ENCODE measurements at regions not wholly inside any gene's neighbourhood (a gene's known extent, or its start where the extent isn't known, plus 50 kb on each side); places are given as distances from the start of the nearest gene placed in this dataset.

DNA sequence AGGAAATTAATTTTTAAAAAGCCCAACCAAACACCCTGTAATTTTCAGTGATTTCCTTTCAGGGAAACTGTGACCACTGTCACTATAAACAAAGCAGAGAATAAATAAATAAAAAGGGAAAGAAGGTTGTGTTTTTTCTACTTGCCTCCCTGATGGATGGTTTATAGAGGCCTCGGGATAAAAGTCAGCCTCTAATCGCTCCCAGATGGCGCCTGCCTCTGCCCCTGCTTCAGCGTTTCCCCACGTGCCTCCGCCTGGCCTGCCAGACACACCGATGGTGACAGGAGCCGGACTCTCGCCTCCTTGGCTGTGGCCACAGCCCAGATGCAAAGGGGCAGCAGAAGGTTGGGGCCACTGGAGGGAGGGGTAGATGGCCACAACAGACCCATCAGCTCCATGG lies 327.7 kb downstream of the CDC5L start:
- peak; percentile 38 for DNase-seq (ENCODE audit: low spot score)

DNA sequence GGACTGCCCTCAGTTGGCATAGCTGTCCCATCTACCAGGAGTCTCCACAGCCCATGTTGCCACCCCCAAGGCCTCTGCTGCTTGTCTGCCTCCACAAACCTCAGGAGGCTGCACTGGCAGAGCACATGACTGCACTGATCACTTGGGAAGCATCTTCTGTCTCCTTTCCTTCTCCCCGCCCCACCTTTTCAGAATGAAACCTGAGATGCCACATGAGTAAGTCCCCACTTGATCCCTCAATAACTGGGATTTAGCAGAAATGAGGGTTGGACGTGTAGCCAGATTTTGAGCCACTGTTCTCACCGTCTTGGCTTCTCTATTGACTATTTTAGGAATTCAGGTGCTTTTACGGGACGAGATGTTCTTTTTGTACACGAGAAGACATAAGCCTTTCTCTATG lies 328.4 kb downstream of the CDC5L start:
- DNase-seq (ENCODE audit: low spot score) = no peak

DNA sequence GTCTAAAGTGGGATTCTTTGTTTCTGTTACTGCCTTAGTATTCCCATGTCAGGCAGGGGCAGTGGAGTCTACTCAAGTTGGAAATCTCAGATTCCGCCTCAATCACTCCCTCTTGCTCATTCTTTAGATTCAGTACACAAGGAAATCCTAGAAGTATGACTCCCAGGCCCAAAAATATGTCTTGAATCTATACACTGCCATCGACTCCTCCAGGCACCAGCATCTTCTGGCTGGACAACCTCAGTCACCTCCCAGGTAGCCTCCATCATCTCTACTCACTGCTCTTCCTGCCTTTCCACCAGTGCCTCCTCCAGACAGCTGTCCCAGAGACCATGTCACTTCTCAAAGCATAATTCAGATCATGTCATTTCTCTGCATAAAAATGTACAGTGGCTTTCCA lies 329.9 kb downstream of the CDC5L start:
- no peak for DNase-seq (ENCODE audit: low spot score)

DNA sequence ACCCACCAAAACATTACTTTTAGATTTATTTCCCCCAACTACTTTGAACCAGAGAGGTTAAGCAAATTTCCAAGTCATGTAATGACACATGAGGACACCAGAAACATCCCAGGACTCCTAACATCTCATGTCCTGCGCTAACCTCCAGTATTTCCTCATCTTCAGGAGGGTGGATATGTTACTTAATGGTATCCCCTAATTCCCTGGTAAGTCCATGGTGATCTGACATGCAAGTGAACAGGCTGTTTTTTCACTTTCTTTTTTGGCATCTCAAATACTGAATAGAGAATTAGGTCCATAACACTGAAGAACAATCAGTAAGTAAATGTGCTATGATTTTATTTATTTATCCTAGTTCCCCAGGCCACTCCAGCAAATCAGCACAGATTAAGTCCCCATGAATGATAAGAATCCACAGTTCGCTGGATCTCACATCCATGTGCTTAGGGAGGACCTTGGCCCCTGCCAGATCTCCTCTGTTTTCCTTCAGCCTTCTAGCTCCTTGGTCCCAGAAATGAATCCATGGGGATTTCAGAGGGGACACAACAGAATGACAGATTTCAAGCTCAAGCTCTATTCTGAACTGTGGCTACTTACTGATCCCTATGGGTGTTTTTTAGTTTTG lies 334.6 kb downstream of the CDC5L start:
- no peak for DNase-seq (ENCODE audit: low spot score)

DNA sequence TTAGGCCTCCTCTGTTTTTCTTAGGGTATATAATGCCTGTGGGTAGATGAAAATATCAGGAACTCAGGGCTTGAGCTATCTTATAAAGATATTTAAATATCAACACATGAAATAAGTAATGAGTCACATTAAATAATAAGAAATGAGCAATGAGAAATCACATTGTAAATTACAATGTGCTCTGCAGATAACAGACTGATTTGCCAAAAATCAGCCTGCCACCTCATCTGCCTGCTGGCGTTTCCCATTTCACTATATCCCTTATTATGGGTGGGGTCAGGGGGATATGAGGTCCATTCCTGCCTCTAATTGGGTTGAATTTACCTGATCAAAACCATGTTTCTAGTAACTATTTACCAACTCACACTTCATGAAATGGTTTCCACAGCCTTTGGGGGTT lies 335.2 kb downstream of the CDC5L start:
- DNase-seq (ENCODE audit: low spot score) = no peak

DNA sequence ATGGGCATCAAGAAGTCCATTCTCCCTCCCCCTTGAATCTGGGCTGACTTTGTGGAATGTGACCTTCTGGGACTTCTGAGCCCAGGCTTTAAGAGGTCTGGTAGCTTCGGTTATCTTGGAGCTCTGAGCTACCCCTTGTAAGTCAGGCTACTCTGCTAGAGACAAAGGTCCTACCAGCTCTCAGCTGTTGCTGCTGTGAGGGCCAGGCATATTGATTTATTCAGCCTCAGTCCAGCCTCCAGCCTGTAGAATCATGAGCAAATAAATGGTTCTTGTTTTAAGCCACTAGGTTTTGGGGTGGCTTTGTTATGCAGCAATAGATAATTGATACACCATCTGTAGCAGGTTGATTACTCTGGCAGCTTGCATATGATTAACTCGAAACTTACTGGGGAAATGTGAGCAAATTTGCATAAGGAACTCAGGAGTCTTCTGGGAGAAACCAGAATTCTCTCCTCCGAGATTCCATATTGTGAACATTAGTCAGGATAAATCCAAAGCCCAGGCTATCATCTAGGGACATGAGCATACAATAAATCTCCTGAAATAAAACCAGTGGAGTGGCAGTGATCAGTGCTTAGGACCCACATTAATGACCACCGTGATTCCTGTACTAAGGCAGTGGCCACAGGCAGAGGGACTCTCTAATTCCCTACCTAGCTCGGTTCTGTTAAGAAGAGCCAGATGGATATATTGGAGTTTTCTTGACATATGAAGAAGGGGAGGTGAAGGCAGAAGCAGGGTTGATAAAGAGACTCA lies 336.1 kb downstream of the CDC5L start:
- no peak for DNase-seq (ENCODE audit: low spot score)

DNA sequence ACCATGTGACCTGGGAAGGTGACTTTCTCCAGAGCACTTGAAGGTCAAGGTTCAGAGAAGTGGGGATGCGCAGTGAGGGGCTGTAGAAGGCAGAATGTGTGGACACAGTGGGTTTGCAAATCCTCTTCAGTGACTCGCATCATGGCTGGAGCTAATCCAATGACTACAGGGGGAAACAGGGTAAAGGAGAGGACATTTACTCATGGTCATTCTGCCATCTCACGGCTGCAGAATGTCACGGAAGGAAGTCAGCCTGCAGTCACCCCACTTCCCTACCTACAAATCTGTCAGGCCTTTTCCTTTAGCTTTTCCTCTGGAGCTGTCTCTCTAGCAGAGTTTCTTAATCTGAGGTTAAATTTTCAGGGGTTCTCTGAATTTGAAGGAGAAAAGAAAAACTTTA lies 337.6 kb downstream of the CDC5L start:
- DNase-seq (ENCODE audit: low spot score) = peak; percentile 44

DNA sequence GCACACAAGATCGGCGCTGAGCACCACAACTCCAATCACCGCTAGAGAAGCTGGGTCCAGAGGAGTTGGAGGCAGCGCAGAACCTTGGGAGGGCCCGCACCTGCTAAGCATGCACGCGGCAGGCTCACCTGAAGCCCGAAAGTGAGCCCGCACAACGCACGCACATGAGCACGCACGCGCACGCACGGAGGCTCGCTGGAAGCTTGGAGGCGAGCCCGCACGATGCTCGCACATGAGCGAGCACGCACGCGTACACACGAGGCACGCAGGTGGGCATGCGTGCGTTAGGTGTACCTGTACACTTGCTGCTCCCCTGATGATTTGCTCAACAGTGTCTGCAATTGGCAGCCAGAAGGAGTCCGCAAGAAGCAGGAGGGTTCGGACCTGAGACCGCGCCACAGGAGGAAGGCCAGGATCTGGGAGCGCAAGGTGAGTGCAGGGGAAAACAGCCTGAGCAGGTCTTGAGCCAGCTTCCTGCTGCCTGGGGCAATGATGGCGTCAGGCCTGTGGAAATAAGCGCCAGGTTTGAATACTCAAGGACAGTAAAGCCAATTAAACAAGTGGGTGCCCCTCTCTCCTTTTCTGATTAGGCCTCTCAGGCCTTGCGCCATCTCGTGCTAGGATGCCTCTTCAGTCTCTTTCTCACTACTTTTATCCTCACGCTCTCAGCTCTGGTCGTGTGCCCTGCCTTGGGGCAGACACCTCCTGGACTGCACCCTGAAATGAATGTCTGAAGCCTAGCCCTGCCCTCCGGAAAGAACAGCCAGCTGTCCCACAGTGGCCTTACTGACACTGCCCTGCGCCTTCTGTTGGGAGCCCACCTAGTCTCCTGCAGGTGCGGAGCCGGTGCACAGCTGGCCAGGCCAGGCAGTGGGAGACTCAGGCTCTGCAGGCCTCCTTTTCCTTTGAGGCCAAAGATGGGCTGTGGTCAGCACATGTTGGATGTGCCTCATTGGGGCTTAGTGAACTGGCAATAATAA lies 340.4 kb downstream of the CDC5L start:
- no peak for DNase-seq (ENCODE audit: low spot score)

DNA sequence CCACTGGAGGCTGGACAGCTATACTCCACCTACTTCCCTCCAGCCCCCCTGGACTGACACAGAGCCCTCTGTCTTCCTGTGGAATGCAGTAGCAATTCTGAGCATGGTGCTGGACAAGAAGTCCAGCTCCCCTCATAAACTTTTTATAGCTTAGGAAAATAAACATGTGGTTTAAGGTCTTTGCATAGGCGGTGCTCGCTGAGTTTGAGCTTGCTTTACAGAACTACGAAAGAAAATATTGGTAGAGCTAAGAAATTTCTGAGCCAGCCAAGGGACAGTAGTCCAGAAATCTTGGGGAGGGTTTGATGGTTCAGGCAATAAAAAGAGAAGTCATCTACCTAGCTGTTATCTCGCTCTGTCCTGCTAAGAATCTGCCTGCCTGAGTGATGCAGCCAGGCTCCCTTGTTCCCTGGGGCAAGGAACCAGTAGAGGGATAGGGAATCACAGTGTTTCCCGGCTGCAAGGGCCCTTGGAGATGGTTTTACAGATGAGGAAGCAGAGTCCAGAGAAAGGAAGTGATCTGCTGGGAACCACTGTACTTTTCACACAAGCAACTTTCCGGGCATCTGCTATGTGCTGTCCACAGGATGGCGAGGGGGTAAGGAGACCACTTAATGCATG lies 343.4 kb downstream of the CDC5L start:
- peak; percentile 31 for DNase-seq (ENCODE audit: low spot score)

DNA sequence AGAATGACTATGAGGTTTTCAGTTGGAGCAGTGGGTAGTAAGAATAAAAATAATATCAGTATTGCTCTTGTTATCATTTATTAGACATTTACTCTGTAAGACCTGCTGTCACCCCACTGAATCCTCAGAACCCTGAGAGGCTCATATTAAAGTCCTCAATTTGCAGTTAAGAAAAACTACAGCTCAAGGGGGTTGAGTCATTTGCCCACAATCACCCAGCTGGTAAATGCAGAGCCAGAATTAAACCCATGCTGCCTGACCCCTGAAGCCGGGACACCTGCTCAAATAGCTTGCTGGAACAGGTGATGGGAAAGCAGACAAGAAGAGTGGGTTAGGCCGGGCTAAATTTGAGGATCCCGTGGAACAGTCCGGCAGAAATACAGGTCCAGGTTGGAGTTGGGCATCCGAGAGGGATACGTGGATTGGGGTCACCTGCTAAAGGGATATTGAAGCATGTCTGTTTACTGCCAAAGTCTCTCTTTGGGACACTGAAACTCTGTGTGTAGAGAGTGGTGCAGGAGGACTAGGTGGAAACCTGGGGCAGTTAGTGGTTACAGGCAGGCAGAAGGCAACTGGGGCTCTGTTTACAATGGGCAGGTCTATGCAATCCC lies 344.1 kb downstream of the CDC5L start:
- no peak for DNase-seq (ENCODE audit: low spot score)

DNA sequence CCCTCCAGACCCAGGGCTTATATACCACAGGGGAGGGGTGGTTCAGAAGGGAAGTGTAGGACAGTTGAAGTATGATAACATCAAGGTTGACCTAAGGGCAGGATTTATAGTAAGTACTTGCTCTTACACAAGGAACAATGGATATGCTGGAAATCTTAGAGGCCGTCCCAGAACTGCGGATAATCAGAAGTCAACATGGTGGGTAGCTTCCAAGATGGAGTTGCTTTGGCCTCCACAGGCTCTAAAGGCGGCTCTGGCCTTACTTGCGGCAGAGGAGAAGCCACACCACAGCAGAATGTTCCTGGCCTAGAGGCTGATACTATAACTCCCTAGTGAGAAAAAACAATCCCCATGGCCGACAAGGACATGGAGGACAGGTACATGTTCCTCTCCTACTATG lies 344.7 kb downstream of the CDC5L start:
- no peak for DNase-seq (ENCODE audit: low spot score)

DNA sequence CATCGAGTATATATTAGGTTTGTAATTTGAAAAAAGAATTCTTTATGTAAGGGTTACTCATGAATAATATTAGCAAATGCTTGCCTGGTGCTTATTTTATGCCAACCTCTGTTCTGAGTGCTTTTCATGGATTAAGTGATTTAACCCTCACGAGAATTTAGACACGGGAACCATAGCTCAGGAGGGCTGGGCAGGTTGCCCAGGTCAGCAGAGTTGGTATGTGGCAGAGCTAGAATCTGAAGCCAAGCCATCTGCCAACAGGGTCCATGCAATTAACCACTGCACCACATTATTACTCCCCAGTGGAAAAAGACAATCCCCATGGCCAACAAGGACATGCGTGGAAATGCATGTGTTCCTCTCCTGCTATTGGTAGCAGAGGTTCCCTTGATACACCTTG lies 345.6 kb downstream of the CDC5L start:
- DNase-seq (ENCODE audit: low spot score) = no peak

DNA sequence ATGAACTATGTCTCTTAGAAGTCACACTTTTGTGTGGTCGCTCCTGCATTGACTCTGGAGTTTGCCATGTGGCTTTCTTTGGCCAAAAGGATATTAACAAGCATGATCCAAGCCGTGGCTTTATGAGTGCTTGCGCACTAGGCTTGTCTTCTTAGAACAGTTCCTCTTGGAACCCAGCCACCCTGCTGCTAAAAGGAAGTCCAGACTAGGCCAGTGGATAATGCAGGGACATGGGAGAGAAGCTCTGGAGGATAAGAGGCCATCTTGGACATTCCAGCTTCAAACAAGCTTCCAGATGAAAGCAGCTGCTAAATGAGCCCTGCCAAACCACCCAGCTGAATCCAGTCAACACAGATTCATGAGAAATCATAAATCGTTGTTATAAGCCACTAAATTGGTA lies 346.4 kb downstream of the CDC5L start:
- no peak for DNase-seq (ENCODE audit: low spot score)

DNA sequence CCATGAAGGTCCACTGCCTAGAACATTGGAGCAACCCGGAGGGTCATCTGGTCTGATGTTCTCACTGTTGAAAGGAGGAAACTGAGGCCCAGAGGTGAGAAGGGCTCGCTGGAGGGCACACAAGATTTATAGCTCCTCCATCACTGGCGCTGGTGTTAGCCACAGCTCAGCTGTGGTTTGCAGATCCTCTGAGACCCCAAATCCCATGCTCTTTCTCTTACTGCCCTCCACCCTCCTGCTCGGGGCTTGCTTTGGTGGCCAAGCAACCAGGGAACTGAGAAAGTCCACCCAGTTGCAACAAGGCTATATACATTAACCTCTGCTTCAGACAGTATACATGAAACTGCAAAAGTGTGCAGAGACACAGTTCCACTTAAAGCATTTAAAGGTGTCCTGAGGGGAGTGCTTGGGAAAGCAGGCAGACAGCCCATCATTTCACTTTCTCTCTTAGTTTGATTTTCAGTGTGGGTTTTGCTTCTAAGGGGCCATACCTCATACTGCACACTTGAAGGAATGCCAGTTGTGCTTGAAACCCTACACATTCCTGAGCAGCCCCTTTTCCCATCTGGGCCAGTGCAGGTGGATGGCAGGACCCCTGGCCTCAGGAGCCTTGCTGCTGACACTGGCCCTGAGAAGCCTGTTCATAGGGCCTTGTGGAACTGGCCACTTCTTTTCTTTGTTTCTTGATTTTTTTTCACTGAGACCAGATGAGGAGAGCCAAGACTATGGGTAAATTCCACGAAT lies 347.6 kb downstream of the CDC5L start:
- no peak for DNase-seq (ENCODE audit: low spot score)

DNA sequence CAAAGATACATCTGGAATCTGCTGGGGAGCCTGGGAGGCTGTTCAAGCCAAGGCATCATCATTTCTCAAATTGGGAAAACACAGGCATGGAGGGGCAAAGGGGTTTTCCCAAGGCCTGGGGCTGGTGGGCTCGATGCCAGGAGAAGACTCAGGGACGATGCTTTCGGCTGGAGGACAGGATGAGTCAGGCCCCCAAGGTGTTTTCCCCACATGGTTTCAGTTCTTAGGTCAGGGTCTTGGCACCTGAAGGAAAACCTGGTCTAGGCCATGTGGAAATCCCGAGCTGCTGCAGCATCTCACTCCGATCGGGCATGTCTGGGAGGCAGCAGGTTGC lies 348.1 kb downstream of the CDC5L start:
- DNase-seq (ENCODE audit: low spot score) = peak; percentile 24

DNA sequence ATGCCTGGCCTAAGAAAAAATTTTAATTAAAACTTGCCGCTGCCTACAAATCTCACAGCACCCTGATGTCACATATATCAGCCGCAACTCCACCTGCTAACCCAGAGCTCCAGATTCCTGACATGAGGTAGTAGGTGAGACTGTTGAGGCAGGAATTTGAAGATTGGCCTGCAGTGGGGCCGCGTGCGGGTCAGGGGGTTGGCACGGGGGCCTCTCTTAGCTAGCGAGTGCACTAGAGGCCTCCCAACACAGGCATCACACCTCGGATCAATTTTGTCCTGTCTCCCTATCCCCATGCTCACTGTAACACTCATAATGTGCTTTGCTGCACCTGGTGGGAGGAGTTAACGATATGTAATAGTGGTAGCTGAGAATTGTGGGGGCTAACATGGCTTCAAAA lies 349.8 kb downstream of the CDC5L start:
- no peak for DNase-seq (ENCODE audit: low spot score)

DNA sequence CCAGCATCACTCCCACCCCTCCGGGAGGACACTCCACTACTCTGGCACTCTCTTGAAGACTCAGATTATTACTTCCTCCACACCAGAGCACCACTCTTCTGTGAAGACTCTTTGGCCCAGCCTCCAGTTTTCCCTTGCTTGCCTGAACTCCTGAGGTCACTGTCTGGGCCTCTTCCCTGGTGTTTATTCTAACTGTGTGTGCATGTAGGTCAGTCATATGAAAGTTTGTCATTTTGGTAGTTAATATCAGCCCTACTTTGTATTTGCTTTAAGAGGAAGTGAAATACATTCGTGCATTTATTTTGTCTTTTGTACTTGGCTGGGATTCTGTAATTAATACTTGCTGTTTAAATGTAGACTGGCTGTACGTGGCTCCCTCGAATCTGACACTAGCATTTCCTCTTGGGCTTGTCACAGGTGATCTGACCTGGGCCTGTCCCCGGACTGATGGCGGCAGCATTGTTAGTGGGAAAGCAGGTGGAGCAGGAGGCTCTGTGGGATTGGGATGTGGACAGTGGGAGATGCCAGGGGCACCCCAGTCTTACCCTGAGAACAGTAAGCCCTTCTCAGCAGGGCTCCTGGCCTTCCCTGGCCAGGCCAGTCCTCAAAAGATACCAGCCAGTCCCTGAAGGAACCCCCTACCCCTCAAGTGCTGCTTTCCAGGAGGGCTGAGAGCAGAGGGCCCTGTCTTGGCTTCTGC lies 350.5 kb downstream of the CDC5L start:
- no peak for DNase-seq (ENCODE audit: low spot score)

DNA sequence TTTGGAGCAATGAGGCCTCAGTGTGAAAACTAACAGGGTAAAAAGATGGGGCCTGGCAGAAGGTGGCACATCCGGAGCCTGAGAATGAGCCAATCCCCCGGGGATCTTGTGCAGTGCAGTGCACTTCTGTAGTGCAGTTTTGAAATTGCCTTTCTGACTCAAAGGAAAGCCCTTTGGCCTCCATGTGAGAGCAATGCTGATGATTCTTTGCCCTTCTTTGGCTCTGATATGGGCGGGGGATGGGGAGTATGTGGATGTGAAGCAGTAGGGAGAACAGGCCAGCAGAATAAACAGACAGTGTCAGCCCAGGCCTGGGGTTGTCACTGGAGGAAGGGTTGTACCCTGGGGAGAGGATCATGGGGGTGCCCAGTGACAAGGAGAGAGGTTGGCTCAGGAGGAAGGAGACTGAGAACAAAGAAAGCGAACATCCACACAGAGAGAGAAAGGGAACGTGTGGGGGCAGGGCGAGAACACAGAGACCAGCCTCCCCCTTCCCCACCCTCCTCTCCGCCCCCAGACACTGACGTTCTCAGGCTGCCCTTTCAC lies 351.2 kb downstream of the CDC5L start:
- peak; percentile 75 for DNase-seq (ENCODE audit: low spot score)

DNA sequence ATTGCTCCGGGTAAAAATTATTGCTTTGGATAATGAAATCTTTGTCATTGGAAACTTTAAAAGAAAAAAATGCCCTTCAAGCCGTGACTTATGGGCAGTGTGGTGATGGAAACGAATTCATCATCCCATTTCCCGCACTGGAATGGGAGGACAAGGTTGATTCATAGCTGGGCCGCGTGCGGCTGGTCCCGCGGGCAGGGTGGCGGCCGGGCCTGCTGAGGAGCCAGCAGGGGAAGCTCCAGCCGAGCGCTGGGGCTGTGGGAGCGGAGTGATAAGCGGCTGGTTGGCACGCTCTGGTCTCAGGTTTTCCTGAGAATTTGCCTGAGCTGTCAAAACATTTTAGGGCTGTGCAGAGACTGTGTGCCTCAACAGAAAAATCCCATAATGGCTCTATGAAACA lies 351.7 kb downstream of the CDC5L start:
- DNase-seq (ENCODE audit: low spot score) = no peak

DNA sequence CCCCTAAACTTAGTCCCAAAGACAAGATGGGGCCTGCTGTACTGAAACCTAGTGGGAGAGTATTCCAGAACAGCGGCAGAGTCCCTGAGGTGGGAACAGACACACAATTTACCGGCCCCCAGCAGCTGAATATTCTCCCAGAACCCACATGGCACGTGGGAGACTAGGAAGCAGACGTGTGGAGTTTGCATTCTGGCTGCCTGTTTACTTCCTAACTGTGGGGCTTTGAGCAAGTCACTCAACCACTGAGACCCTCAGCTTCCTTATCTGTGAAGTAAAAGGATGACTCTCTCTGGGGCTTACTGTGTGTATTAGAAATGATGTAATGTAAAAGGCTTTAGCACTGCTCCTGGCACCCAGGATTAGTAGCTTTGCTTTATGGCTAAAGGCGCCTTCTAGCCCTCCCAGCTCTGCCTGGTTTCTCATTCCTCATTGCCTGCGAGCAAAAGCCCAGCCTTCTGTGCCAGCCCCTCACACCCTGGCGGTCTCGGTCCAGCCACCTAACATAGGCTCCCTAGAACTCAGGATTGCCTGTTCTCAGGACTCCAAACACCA lies 353.1 kb downstream of the CDC5L start:
- DNase-seq (ENCODE audit: low spot score) = no peak

All from AG08395 (cell line).